Omental fat pad (tissue), 3 donors: ENCODE measurements at regions not wholly inside any gene's neighbourhood (a gene's known extent, or its start where the extent isn't known, plus 50 kb on each side); places are given as distances from the start of the nearest gene placed in this dataset.

Experiments
- ATAC-seq: fragments of 150-250 bp; one replicate; pipeline ENCODE4 v1.9.1; 2016; ENCODE audit warnings: mild to moderate bottlenecking, moderate library complexity; ENCODE audit not compliant: low FRiP score
- DNase-seq: peaks from one replicate; pipeline ENCODE4 v3.0.0-alpha.2; 2019; ENCODE audit warnings: low spot score
- TF ChIP-seq, protein P1 (sequence below), 3 donors: fragments of 450-650 bp; IDR thresholded peaks; one replicate each; pipeline ENCODE4 v1.5.1; 2016 to 2017; ENCODE audit warnings: antibody characterized with exemption in 3 of 3, mild to moderate bottlenecking in 3 of 3, moderate library complexity in 2 of 3

DNA sequence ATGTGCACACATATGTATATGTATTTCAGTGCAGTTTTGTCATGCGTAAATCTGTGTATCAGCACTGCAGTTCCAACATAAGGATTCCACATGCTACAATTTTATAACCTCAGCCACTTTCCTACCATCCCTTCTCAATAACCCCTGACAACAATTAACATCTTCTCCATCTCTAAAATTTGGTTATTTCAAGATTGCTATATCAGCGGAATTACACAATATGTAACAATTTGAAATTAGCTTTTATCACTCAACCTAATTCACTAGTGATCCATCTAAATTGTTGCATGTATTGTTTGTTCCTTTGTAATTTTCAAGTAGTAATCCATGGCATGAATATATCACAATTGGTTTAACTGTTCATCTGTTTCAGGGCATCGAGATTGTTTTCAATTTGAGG is 511.3 kb downstream of the HAO1 start:
- TF ChIP-seq, protein P1, sequence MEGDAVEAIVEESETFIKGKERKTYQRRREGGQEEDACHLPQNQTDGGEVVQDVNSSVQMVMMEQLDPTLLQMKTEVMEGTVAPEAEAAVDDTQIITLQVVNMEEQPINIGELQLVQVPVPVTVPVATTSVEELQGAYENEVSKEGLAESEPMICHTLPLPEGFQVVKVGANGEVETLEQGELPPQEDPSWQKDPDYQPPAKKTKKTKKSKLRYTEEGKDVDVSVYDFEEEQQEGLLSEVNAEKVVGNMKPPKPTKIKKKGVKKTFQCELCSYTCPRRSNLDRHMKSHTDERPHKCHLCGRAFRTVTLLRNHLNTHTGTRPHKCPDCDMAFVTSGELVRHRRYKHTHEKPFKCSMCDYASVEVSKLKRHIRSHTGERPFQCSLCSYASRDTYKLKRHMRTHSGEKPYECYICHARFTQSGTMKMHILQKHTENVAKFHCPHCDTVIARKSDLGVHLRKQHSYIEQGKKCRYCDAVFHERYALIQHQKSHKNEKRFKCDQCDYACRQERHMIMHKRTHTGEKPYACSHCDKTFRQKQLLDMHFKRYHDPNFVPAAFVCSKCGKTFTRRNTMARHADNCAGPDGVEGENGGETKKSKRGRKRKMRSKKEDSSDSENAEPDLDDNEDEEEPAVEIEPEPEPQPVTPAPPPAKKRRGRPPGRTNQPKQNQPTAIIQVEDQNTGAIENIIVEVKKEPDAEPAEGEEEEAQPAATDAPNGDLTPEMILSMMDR (IDR thresholded peaks at IDR 0.05): no peak
- DNase-seq (no peak), ATAC-seq (no peak)

DNA sequence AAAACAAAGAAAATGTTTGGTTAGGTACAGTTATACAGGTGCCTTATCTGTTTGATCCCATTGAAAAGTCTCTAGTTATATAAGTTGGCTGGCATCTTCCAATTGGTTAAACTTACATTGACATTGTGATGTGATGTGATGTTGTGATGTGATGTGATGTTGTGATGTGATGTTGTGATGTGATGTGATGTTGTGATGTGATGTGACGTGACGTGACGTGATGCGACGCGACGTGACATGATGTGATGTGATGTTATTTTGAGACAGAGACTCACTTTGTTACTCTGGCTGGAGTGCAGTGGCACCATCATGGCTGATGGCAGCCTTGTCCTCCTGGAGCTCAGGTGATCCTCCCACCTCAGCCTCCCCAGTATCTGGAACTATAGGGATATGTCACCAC is 507.6 kb downstream of the HAO1 start:
- TF ChIP-seq, protein P1 (IDR thresholded peaks at IDR 0.05): no peak
- no peak for DNase-seq
- no peak for ATAC-seq

DNA sequence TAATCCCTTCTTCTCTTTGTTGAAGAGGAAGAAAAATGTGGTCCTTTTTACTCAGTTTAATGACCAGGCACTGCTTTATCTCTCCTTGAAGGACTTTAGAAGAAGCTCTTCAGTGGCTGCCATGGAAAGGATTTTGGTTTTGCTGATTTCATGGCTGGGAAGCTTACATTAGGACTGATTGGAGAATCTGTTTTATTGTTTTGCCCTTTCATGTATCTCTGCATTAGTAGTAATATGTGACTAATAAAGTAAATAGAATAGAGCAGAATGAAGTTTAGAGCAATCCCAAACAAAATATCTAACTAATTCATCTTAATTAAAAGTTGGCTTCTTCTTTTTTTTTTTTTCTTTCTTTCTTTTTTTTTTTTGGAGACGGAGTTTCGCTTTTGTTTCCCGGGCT is 502.9 kb downstream of the HAO1 start:
- ATAC-seq: no peak
- DNase-seq: no peak
- TF ChIP-seq, protein P1 (IDR thresholded peaks at IDR 0.05): no peak

DNA sequence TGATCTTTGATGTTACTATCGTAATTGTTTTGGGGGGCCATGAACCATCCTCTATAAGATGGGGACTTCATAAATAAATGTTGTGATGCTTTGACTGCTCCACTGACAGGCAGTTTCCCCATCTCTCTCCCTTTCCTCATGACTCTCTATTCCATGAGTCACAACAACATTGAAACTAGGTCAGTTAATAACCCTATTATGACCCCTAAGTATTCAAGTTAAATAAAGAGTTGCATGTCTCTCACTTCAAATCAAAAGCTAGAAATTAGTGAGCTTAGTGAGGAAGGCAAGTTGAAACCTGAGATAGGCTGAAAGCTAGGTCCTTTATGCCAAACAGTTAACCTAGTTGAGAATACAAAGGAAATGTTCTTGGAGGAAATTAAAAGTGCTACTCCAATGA is 491.0 kb downstream of the HAO1 start:
- TF ChIP-seq, protein P1 (IDR thresholded peaks at IDR 0.05): no peak
- ATAC-seq: no peak
- no peak for DNase-seq

DNA sequence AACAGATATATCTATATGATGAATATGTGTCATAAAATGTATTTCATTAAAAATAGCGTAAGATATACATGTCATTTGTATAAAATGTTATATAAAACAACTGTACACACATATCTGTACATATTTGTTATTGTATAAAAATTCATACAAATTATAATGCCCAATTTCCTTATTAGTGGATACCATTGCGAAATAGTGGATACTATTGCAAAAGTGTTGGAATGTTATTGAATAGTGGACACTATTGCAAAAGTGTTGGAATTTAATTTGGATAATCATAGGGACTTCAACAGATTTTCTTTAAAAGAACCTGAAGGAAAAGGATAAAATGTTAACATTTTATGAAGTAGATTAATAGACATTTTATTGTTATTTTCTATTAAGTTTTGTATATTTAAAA is 487.4 kb downstream of the HAO1 start:
- TF ChIP-seq, protein P1 (IDR thresholded peaks at IDR 0.05): no peak
- ATAC-seq: no peak
- no peak for DNase-seq

DNA sequence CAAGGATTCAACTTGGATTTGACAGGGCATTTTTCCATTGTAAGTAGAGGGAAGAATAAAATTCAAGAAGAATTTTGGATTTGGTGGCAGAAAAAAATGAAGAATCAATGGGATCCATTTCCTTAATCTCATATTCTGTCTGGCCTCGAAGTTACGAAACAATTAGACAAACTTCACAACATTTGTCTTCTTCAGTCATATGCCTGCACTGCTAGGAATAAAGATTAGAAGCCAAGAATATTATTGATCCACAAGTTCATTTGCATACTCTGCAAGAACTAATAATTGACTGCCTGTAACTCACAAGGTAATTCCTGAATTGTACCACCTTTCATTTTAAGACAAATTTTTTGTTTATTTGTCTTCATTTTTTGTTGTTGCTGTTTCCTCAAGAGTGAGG is 486.2 kb downstream of the HAO1 start:
- ATAC-seq: no peak
- DNase-seq: no peak
- TF ChIP-seq, protein P1 (IDR thresholded peaks at IDR 0.05): no peak

DNA sequence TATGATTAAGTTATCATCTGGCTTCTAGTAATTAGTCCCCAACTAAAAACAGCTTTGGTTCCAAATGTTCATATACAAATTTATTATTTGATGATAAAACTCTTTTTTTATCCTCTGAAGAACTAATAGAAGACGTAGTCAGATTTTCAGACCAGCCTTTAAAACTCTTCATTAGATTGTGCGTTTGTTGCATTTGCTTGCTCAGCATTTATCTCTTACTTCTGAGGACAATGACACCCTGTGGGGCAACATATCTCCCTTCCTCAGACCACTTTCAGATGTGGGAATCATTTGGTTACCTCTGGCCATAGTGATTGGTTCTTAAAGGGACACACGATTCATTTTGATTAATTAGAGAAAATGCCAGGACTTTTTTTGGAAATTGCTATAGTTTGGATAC is 481.8 kb downstream of the HAO1 start:
- TF ChIP-seq, protein P1 (IDR thresholded peaks at IDR 0.05): no peak
- ATAC-seq: no peak
- no peak for DNase-seq
